Chondrocyte (in vitro differentiated cells): ENCODE measurements at regions not wholly inside any gene's neighbourhood (a gene's known extent, or its start where the extent isn't known, plus 50 kb on each side); places are given as distances from the start of the nearest gene placed in this dataset.

Experiments used
- DNase-seq: peaks from one replicate; pipeline ENCODE4 v3.0.0; 2021; ENCODE audit warnings: mixed read lengths, low spot score
- H3K27ac Mint-ChIP-seq: one replicate; pipeline ENCODE4 v1.8.0; 2021; ENCODE audit warnings: mild to moderate bottlenecking, moderate library complexity, mixed read lengths; ENCODE audit not compliant: unreplicated experiment
- H3K27me3 Mint-ChIP-seq: 2 replicates; pipeline ENCODE4 v1.8.0; 2021; ENCODE audit warnings: low read depth, mixed read lengths
- H3K36me3 Mint-ChIP-seq: 2 replicates; pipeline ENCODE4 v1.8.0; 2021; ENCODE audit warnings: low read depth, mixed read lengths
- H3K4me1 Mint-ChIP-seq: 2 replicates; pipeline ENCODE4 v1.8.0; 2021; ENCODE audit warnings: low read depth, mild to moderate bottlenecking, mixed read lengths
- H3K4me3 Mint-ChIP-seq: one replicate; pipeline ENCODE4 v1.8.0; 2021; ENCODE audit warnings: mild to moderate bottlenecking, moderate library complexity, mixed read lengths; ENCODE audit not compliant: unreplicated experiment
- H3K9me3 Mint-ChIP-seq: 2 replicates; pipeline ENCODE4 v1.8.0; 2021; ENCODE audit warnings: low read depth, mixed read lengths
- TF ChIP-seq, protein P1 (sequence below): fragments of 200-600 bp; sonication (generic); IDR thresholded peaks from 2 replicates; pipeline ENCODE4 v1.5.0; 2021; ENCODE audit warnings: antibody characterized with exemption, mild to moderate bottlenecking, moderate library complexity

DNA sequence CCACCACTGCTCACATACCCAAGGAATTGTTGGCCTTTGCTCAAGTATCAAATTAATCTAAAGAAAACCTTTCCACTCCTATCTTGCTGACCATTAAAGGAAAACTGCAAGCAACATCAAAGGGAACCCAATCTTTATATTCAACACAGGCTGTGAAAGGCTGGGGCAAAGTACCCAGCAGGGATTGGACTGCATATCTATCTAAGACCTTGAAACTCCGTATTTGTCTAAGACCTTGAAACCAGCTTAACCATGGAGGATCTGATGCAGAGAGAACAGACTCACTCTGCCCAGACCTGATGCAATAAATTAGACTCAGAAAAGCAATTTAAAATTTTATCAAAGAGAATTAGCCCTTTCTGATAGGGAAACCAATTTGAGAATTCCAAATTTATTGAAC, 102.2 kb downstream of the DIO2 start:
- H3K4me3 Mint-ChIP-seq, result no peak overlapping the region

DNA sequence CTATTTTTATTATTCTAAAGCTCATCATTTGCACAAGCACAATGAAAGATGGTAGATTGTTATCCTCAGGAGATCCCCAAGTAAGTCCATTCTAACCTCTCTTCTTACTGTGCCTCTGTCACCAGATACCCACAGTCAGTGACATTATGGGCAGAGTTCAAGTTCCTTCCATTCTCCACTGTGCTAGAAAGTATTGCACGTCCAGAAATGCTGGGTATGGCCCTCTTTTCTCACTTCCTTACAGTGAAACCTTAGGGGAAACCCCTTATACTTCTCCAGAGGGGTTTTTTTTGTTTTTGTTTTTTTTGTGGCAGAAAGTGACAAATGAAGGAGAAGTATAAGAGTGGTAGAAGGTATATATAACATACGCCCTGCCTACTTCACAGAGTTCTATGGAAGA, 102.9 kb downstream of the DIO2 start:
- Mint-ChIP-seq H3K36me3 (peaks cover 2% of the 10 kb centered on the region), H3K27me3 (peaks cover 3% of the 10 kb centered on the region), H3K9me3 (peaks cover 4% of the 10 kb centered on the region), H3K4me3 (no peak overlapping the region), H3K4me1 (no peaks in the 10 kb centered on the region), H3K27ac (no peak overlapping the region)
- DNase-seq, result no peak
- TF ChIP-seq, protein P1, sequence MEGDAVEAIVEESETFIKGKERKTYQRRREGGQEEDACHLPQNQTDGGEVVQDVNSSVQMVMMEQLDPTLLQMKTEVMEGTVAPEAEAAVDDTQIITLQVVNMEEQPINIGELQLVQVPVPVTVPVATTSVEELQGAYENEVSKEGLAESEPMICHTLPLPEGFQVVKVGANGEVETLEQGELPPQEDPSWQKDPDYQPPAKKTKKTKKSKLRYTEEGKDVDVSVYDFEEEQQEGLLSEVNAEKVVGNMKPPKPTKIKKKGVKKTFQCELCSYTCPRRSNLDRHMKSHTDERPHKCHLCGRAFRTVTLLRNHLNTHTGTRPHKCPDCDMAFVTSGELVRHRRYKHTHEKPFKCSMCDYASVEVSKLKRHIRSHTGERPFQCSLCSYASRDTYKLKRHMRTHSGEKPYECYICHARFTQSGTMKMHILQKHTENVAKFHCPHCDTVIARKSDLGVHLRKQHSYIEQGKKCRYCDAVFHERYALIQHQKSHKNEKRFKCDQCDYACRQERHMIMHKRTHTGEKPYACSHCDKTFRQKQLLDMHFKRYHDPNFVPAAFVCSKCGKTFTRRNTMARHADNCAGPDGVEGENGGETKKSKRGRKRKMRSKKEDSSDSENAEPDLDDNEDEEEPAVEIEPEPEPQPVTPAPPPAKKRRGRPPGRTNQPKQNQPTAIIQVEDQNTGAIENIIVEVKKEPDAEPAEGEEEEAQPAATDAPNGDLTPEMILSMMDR, result no peak

More for the DNA sequence above, 102.2 kb downstream of the DIO2 start:
- H3K27ac Mint-ChIP-seq, result no peak overlapping the region
- no peaks in the 10 kb centered on the region for H3K4me1 Mint-ChIP-seq
- H3K9me3 Mint-ChIP-seq, result peaks cover 5% of the 10 kb centered on the region
- TF ChIP-seq, protein P1, result no peak
- peaks cover 4% of the 10 kb centered on the region for H3K27me3 Mint-ChIP-seq
- peaks cover 2% of the 10 kb centered on the region for H3K36me3 Mint-ChIP-seq
- DNase-seq, result no peak

DNA sequence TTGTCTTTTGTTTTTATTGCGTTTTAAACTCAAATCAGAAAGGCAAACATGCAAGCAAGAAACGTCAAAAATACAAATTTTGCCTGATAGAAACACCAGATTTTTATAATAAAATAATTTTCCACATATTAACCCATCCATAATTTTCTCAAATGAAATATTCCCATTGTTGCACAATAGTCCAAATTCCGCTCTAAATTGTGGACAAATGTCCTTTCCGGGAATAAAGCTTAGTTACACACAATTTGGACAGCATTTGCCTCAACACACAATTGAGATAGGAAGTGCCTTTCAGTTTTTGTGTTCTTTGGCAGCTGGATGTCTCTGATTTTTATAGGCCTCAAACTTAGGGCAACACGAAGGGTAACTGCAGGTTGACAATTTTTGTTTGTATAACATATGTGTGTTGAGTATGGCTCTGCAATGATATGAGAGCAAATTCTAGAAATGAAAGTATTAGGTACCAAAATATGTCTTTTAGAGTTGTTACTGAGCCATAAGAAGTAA, 105.8 kb downstream of the DIO2 start:
- H3K27ac Mint-ChIP-seq, result no peak overlapping the region
- no peak overlapping the region for H3K4me3 Mint-ChIP-seq
- peaks cover 3% of the 10 kb centered on the region for H3K9me3 Mint-ChIP-seq
- H3K4me1 Mint-ChIP-seq, result peaks cover 3% of the 10 kb centered on the region
- no peaks in the 10 kb centered on the region for H3K27me3 Mint-ChIP-seq
- DNase-seq, result no peak
- TF ChIP-seq, protein P1, result no peak
- no peaks in the 10 kb centered on the region for H3K36me3 Mint-ChIP-seq

DNA sequence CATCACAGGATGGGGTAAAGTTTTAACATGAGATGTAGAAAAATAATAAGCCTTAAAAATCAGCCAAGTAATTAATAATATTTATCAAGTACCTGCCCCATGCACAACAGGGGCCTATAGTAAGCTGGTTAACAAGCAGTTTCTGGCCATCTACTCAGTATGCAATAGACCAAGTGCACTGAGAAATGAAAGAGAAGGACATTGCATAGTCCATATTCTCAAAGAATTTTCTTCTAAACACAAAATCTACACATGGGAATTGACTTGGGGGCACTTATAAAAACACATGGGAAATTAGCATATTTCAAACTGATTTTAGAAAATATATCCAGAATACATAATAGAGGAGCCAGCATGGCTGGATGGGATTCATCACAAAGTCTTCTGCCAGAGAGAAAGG, 109.5 kb downstream of the DIO2 start:
- TF ChIP-seq, protein P1, result no peak
- no peak for DNase-seq
- Mint-ChIP-seq H3K4me3 (no peak overlapping the region), H3K27me3 (no peaks in the 10 kb centered on the region), H3K27ac (no peak overlapping the region), H3K36me3 (no peaks in the 10 kb centered on the region), H3K9me3 (peaks cover 1% of the 10 kb centered on the region), H3K4me1 (peaks cover 24% of the 10 kb centered on the region)

DNA sequence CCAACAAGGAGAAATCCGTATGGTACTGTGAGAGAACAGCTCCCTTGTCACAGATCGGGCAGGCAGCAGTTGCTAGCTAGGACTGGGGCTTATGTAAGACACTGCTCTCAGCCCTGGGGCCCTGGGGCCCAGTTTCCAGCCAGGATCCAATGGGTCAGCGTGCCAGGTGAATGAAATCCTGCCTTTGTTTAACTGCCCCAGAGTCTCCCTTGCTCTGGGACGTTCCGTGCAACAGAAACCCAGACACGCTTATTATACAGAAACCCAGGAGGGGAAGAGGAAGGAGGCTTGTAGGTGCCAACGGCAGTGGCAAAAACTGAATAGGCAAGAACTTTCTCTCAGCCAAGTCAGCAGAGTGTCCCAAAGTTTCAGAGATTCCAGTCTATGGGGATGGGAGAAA, 110.6 kb downstream of the DIO2 start:
- peaks cover 6% of the 10 kb centered on the region for H3K9me3 Mint-ChIP-seq
- H3K4me1 Mint-ChIP-seq, result peaks cover 32% of the 10 kb centered on the region
- no peak overlapping the region for H3K27ac Mint-ChIP-seq
- no peaks in the 10 kb centered on the region for H3K27me3 Mint-ChIP-seq
- no peak for DNase-seq
- H3K36me3 Mint-ChIP-seq, result no peaks in the 10 kb centered on the region
- TF ChIP-seq, protein P1, result no peak
- H3K4me3 Mint-ChIP-seq, result no peak overlapping the region
